Stomach smooth muscle (tissue), 2 donors: ENCODE measurements at regions not wholly inside any gene's neighbourhood (a gene's known extent, or its start where the extent isn't known, plus 50 kb on each side); places are given as distances from the start of the nearest gene placed in this dataset.

ENCODE experiments used
- H3K27ac ChIP-seq: one replicate; pipeline ENCODE4 v1.7.0; 2013; ENCODE audit warnings: mild to moderate bottlenecking, low read length, inconsistent platforms
- H3K27me3 ChIP-seq, 2 donors: one replicate each; pipeline ENCODE4 v1.7.0; 2013; ENCODE audit warnings: low read length in 2 of 2; ENCODE audit not compliant: insufficient read depth in 2 of 2, control insufficient read depth in 1 of 2
- H3K36me3 ChIP-seq, 2 donors: one replicate each; pipeline ENCODE4 v1.7.0; 2013; ENCODE audit warnings: low read length in 2 of 2; ENCODE audit not compliant: control insufficient read depth in 2 of 2, insufficient read depth in 2 of 2
- H3K4me1 ChIP-seq: one replicate; pipeline ENCODE4 v1.7.0; 2013; ENCODE audit warnings: low read length; ENCODE audit not compliant: control insufficient read depth, insufficient read depth
- H3K4me3 ChIP-seq, 2 donors: one replicate each; pipeline ENCODE4 v1.7.0; 2013; ENCODE audit warnings: low read length in 2 of 2
- H3K9ac ChIP-seq, 2 donors: one replicate each; pipeline ENCODE4 v1.7.0; 2013; ENCODE audit warnings: low read length in 2 of 2, mild to moderate bottlenecking in 1 of 2
- H3K9me3 ChIP-seq, 2 donors: one replicate each; pipeline ENCODE4 v1.7.0; 2013; ENCODE audit warnings: low read length in 2 of 2; ENCODE audit not compliant: control insufficient read depth in 2 of 2
- donor health status: healthy.
- donor health status: Pancreatic carcinoma.

- H3K9me3 ChIP-seq, result no peaks in the 10 kb centered on the region
- H3K36me3 ChIP-seq, result no peaks in the 10 kb centered on the region
- no peak overlapping the region for H3K4me3 ChIP-seq
- no peaks in the 10 kb centered on the region for H3K27me3 ChIP-seq
- H3K9ac ChIP-seq, result no peak overlapping the region
- no peak overlapping the region for H3K27ac ChIP-seq
- H3K4me1 ChIP-seq, result no peaks in the 10 kb centered on the region
These were observed 99.7 kb upstream of the KCNA4 start for GRCh38 chr11:30116512-30116911.

DNA sequence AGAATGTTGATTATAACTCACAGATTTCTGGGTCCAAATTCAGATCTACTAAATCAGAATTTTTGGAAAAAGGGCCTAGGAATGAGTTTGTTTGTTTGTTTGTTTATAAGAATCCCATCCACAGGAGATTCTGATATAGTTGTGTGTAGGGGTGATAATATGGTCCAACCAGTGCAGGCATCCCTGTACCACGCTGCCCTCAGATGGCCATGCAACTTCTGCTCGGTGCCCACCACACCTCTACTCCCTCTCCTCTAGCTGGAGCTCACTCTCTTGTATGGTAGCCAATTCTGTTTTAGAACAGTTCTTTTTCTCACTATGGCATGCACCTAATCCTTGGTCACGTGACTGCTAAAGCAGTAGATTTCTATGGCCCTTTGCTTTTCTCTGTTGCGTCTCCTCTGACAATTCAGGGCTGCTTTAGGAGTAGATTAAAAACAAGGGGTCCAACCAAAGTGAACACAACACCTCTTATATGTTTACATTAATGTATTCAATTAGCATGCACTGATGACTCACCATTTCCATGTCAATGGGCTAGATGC, 103.3 kb upstream of the KCNA4 start:
- no peaks in the 10 kb centered on the region for H3K36me3 ChIP-seq
- no peak overlapping the region for H3K4me3 ChIP-seq
- H3K9ac ChIP-seq, result no peak overlapping the region
- H3K9me3 ChIP-seq, result no peaks in the 10 kb centered on the region
- H3K4me1 ChIP-seq, result no peaks in the 10 kb centered on the region
- H3K27ac ChIP-seq, result no peak overlapping the region
- no peaks in the 10 kb centered on the region for H3K27me3 ChIP-seq

- Histone ChIP-seq H3K9me3 (no peaks in the 10 kb centered on the region), H3K27ac (no peak overlapping the region)
These were observed 105.4 kb upstream of the FSHB start for GRCh38 chr11:30125456-30125855.

GRCh38 chr11:30128269-30128932, 102.4 kb upstream of the FSHB start:
- no peaks in the 10 kb centered on the region for H3K36me3 ChIP-seq
- H3K27ac ChIP-seq, result no peak overlapping the region
- H3K27me3 ChIP-seq, result no peaks in the 10 kb centered on the region
- H3K4me3 ChIP-seq, result no peak overlapping the region
- no peak overlapping the region for H3K9ac ChIP-seq
- no peaks in the 10 kb centered on the region for H3K9me3 ChIP-seq
- H3K4me1 ChIP-seq, result no peaks in the 10 kb centered on the region

More at GRCh38 chr11:30125456-30125855, 105.4 kb upstream of the FSHB start:
- Histone ChIP-seq H3K4me1 (no peaks in the 10 kb centered on the region), H3K9ac (no peak overlapping the region), H3K36me3 (no peaks in the 10 kb centered on the region), H3K4me3 (no peak overlapping the region), H3K27me3 (no peaks in the 10 kb centered on the region)

DNA sequence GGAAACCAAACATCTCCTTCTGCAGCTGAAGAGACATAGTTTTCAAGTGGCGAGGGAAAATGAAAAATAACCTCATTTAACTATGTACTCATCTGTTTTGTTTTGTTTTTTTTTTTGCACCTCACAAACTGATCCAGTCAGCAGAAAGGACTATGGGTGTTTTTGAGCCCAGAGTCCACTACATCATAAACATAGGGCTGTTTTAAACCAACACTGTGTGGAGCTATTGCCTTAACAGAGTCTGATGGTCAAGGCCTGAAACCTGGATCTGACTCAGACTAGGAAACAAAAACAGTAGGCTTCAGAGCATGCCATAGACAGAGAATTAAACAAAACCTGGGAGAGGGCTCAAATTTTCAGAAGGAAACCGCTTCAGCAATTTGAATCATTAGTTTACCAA, 99.3 kb upstream of the FSHB start:
- H3K4me1 ChIP-seq, result peaks cover 2% of the 10 kb centered on the region
- H3K9ac ChIP-seq, result no peak overlapping the region
- no peak overlapping the region for H3K4me3 ChIP-seq
- peak overlapping the region; percentile 7 for H3K27ac ChIP-seq
- H3K27me3 ChIP-seq, result no peaks in the 10 kb centered on the region
- no peaks in the 10 kb centered on the region for H3K9me3 ChIP-seq
- H3K36me3 ChIP-seq, result no peaks in the 10 kb centered on the region

DNA sequence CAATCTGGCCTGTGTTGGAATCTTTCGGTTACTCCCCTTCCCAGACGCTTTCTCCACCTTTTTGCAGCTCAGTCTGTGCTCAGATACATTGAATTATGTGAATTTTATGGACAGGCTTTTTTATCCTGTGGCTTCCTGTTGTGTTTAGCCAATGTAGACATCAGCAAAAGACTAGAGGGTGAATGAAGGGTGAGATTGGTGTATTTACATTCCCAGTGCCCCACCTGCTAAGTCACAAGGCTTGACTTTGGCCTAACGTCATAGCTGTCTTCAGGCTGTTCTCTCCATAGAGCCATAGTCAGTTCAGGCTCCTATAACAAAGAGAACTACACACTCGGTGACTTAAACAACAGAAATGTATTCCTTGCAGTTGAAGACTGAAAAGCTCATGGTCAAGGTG, 97.5 kb upstream of the FSHB start:
- Histone ChIP-seq H3K4me3 (no peak overlapping the region), H3K27ac (peak overlapping the region; percentile 37), H3K9me3 (no peaks in the 10 kb centered on the region), H3K9ac (no peak overlapping the region), H3K4me1 (peaks cover 2% of the 10 kb centered on the region), H3K36me3 (no peaks in the 10 kb centered on the region), H3K27me3 (no peaks in the 10 kb centered on the region)

DNA sequence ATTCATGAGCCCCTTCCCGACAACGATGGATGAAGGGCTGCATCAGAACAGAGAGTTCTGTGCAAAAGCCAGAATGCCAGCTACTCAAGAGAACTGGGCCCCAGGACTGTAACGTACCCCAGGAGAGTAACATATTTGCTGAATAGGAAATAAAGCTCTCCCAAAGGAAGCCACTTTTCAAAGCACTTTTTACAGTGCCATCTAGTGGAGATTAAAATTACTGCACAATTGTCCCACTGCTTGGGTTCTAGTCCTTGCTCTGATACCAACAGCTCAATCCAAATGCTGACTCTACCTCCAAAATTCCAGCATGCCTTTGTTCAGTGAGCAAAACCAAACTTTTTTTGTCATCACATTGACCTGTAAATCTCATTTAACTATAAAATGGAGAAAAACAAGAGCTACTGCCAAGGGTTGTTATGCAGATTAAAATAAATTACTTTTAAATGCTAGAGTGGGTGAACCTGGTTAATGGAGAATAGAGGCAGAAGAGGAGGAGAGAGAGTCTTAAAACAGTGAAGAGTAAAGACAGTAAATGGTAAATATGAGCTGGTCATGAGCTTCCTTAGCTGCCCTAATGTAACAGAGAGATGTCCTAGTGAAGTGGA, 87.6 kb upstream of the FSHB start:
- no peaks in the 10 kb centered on the region for H3K36me3 ChIP-seq
- H3K27ac ChIP-seq, result no peak overlapping the region
- no peaks in the 10 kb centered on the region for H3K27me3 ChIP-seq
- no peaks in the 10 kb centered on the region for H3K4me1 ChIP-seq
- H3K9me3 ChIP-seq, result no peaks in the 10 kb centered on the region
- no peak overlapping the region for H3K9ac ChIP-seq
- H3K4me3 ChIP-seq, result no peak overlapping the region

DNA sequence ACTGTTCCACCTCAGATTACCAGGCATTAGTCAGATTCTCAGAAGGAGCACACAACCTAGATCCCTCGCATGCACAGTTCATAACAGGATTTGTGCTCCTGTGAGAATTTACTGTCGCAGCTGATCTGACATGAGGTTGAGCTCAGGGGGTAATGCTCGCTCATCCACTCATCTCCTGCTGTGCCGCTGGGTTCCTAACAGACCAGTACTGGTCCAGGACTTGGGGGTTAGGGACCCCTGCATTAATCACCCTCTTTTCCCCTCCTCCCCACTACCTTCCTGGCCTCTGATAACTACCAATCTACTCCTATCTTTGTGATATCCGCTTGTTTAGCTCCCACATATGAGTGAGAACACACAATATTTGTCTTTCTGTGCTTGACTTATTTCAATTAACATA, 83.5 kb upstream of the FSHB start:
- Histone ChIP-seq H3K4me3 (no peak overlapping the region), H3K27ac (no peak overlapping the region), H3K36me3 (no peaks in the 10 kb centered on the region), H3K9me3 (no peaks in the 10 kb centered on the region), H3K9ac (no peak overlapping the region), H3K27me3 (no peaks in the 10 kb centered on the region), H3K4me1 (peaks cover 3% of the 10 kb centered on the region)

GRCh38 chr11:30149998-30150397, 80.8 kb upstream of the FSHB start:
- Histone ChIP-seq H3K4me3 (no peak overlapping the region), H3K4me1 (peaks cover 11% of the 10 kb centered on the region), H3K9me3 (no peaks in the 10 kb centered on the region), H3K36me3 (no peaks in the 10 kb centered on the region), H3K27ac (peak overlapping the region; percentile 2), H3K27me3 (no peaks in the 10 kb centered on the region), H3K9ac (no peak overlapping the region)

DNA sequence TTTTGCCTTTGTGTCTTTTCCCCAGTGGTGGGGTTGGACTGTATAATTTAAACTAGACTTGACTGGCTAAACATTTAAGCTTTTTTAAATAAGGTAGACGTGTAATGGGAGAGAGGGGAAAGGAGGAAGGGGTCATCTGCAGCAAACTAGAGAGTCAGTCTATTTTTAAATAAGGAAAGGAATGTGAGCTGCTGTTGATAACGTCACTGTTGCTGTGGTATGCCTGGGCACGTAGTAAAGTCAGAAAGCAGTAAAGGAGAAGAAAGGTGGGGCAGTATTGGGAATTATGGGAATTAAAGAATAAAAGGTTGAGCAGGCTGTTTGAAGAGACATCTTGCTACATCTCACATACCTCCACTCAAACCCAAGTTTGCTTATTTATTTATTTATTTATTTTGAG, 80.4 kb upstream of the FSHB start:
- Histone ChIP-seq H3K27ac (peak overlapping the region; percentile 2), H3K4me3 (no peak overlapping the region), H3K4me1 (peaks cover 11% of the 10 kb centered on the region), H3K36me3 (no peaks in the 10 kb centered on the region), H3K9me3 (no peaks in the 10 kb centered on the region), H3K27me3 (no peaks in the 10 kb centered on the region), H3K9ac (no peak overlapping the region)

- no peaks in the 10 kb centered on the region for H3K36me3 ChIP-seq
- H3K4me3 ChIP-seq, result no peak overlapping the region
- H3K9ac ChIP-seq, result no peak overlapping the region
- no peaks in the 10 kb centered on the region for H3K9me3 ChIP-seq
- peaks cover 14% of the 10 kb centered on the region for H3K4me1 ChIP-seq
- H3K27ac ChIP-seq, result no peak overlapping the region
- no peaks in the 10 kb centered on the region for H3K27me3 ChIP-seq
These were observed 77.8 kb upstream of the FSHB start for GRCh38 chr11:30153008-30153407.
